Left renal cortex interstitium (tissue), 4 donors: ENCODE measurements at regions not wholly inside any gene's neighbourhood (a gene's known extent, or its start where the extent isn't known, plus 50 kb on each side); places are given as distances from the start of the nearest gene placed in this dataset.

Experiments
- DNase-seq, 4 donors: peaks; one replicate each; pipeline ENCODE4 v3.0.0-alpha.2; 2013; ENCODE audit warnings: low read depth in 4 of 4, low spot score in 2 of 4, missing footprints in 1 of 4

DNA sequence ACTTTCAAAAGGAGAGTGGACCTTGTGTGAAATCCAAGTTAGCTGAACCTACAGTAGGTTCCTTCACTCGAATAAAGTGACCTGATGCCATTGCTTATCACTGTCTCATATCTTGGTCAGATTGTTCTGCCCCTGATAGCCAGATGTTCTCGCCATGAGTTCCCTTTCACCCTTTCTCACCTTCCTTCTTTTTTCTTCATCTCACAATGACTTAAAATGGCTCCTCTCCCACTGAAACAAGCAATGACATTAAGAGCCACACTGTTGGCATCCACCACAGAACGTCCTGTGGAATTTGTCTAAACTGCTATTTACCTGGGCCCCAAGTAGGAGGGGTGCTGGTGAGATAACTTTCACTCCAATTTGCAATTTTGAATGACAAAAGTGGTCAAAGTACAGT is 227.6 kb upstream of the PPP1R2C start:
- DNase-seq: no peak

DNA sequence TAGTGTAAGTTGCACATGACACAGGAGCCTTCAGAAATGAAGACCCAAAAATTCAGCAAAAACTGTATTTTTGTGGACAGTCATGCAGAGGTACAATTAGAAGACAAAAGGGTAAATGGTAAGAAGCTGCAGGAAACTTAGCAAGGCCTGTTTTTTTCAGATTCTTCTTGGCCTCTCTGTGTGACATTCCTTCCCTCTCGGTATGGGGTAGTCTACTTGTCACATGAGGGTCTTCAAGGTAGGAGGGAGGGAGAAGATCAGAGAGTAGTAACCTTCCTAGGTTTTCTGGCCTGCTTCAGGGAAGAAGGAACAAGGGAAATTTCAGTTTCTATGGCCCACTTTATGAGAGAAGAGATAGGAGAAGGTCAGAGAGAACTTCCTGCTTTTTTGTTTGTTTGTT is 230.4 kb upstream of the PPP1R2C start:
- no peak for DNase-seq

DNA sequence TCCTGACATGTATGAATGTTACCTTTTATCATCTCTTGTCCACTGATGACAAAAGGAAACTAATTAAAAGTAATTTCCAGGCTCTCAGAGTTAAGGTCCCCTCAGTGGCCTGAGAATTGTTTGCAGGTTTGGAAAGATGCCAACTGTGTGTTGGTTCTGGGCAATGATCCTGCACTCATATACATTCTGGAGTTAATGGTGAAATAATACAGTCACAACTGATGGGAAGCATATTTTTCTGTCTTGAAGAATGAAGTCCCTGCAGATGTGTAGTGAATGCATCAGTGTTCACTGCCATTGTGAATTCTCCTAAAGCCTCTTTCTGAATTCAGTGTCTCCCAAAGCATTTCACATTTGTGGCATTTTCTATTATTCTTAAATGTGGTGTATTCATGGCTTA is 238.1 kb upstream of the PPP1R2C start:
- DNase-seq: no peak

DNA sequence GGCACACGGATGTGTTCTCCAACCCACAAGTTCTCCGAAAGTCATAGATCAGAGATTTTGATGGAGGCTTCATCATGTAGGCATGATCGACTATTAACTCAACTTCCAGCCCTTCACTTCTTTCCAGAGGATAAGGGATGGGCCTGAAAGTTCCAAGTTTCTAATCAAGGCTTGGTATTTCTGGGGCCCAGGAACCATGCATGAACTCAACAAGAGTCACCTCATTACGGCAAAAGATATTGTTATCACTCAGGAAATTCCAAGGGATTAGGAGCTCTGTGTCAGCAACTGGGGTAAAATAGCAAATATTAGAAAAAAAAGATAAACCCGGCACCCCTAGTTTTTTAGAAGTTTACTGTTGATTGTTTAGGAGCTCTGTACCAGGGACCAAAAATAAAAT is 240.1 kb upstream of the PPP1R2C start:
- DNase-seq: no peak

DNA sequence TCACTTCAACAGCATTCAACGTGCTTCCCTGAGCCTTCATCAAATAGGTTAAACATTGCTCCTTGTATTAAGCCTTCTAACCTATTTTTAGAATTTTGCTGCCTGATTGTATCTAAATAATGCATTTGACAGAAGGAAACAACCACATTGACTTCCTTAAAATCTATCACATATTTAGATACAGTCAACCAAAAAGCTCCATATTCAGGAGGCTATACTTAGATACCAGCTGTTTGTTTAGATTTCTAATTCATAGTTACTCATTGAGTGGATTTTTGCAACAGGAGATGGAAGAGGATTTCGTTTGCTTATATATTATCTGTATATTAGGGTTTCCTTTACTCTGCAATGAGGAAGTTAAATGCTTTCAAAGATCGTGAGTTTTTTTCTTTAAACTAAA is 241.1 kb upstream of the PPP1R2C start:
- no peak for DNase-seq

DNA sequence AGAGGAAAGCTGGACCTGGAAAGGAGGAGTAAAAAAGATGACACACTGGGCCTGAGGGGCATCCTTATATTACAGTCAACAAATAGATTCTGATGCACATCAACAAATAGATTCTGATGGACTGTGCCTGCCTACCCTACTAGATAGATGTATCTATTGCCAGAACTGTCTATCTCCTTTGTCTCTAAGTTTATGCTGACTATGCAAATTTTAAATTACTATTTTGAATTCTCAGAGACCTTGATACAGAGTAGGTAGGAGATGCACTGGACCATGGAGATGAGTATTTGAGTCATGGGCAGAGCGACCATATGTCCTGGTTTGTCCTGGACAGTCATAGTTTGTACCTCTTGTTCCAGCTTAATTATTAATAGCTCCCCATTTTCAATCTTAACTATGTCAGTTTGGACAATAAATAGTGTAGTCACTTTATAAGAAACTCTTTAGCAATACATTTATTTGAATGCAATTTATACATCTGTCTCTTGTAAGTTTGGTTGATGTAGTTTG is 247.9 kb upstream of the PPP1R2C start:
- no peak for DNase-seq

DNA sequence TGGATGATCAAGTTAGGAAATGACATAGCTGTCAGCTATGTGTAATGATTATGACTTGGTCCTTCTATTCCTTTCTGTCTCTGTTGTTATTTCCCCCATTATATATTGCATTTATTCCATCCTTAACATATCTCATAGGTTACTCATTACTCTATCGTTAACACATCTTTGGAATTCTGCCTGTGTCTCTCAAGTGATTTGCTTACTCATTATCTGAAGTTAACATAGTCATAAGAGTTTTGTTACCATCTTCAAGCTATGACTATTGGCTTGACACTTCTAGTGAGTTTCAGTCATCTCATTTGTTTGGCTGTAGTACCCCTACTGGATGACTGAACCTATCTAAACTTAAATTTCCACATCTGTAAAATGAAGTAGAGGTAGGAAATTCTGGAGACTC is 286.1 kb upstream of the PPP1R2C start:
- DNase-seq: no peak

DNA sequence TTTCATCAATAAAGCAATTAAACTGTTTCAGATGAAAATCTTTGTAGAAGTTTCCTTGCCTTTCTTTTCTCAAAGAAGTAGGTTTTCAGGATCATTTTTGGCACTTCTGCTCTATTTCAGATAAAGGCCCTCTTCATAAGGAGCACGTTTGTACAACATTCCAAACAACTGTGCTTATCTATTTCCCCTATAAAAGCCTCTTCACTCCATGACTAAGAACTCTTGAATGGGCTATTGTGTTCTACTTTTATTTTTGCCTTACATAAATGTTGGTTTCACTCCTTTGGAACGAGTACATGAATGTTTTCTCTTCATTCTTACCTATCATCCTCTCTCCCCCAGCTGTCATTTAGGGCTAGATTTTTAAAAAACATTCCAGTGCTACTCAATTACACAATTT is 288.0 kb upstream of the PPP1R2C start:
- no peak for DNase-seq

DNA sequence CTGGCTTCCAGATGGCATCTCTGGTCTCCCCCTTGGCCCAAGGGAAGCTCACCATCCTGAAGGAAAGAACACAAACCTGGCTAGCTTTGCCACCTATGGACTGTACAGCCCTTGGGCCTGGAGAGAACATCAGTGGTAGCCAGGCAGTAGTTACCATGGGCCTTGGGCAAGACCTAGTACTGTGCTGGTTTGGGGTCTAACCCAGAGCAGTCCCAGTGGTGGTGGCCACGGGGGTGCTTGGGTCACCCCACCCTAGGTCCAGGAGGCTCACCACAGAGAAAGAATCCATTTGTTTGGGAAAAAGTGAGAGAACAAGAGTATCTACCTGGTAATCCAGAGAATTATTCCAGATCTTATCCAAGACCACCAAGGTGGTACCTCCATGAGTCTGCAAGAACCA is 290.7 kb upstream of the PPP1R2C start:
- DNase-seq: no peak

DNA sequence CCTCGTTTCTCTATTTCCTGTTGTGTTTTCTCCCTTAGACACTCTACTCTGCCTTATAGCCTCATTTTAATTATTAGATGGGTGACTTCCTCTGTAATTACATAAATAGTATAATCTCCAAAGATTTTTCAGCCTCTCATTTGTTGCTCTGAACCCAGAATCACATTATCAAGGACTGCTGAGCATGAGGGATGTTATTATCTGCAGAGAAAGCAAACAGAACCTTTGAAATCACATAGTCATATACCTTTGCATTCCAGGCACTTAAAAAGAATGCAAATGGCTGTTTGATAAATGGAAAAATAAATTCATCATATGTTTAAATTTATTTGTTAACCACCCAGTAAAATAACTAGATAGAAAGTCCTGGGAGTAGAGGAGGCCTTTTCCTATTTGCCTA is 305.1 kb upstream of the PPP1R2C start:
- no peak for DNase-seq

DNA sequence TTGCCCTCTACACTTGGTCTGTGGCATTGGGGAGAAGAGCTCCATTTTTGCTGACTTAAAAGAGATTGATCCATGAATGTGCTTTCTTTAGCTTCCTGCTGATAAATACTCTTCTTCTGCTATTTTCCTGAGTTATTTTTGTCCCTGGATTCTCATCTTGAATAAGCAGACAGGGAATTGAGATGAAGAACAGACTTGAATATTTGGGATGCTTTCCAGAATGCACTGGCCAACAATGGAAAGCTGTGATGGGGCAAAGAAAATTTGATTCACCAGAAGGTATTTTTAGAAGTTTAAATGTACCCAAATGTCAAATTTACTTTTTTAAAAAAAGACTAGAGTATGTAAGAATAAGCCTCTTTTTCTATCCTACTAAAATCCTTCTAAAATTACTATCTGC is 309.9 kb upstream of the PPP1R2C start:
- no peak for DNase-seq

DNA sequence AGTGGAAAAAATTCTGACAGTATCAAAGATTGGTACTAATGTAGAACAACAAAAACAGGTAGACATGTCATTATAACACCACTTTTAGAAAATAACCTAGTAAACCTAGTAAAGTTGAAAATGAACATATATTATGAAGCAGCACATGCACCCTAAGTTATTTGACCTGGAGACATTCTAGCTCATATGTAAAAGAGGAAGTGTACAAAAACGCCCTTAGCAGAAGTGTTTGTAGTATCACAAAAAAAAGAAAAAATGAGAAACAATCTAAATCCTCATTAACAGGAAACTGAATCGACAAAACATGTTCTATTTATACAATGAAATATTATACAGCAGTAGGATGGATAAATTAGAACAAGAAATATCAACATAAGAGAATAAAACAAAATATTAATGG is 318.9 kb upstream of the PPP1R2C start:
- no peak for DNase-seq

DNA sequence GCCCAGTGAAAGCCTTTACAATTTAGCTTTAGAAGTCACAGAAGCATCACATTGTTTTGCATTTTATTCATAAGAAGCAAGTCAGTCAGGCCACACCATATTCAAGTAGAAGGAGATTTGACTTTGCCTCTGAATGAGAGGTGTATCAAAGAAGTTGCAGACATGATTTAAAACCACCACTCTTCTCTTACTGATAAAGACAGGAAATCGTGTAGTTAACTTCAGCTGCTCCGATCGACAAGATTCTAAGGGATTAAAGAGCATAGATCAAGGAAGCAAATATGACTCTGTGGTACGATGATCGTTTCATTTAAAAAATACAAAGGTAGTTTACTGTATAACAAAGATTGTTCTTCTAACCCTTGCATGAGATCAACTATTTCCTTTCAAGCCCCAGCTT is 328.0 kb upstream of the PPP1R2C start:
- DNase-seq: no peak

DNA sequence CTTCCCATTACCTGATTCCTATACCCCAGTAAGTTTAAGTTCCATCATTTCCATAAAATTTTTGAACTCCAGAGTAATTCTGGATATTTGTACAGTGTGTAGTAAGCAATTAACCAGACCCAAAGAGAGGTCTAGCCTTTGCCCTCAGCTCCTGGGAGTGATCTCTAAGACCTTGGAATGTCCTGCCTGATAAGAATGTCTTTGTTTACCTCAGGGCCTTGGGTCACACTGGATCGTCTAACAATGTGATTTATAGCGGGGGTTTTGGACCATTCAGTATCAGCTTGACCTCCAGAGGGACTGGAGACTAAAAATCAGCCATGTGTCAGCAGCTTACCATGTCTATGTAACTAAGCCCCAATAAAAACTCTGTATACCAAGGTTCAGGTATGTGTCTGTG is 330.9 kb upstream of the PPP1R2C start:
- DNase-seq: no peak

DNA sequence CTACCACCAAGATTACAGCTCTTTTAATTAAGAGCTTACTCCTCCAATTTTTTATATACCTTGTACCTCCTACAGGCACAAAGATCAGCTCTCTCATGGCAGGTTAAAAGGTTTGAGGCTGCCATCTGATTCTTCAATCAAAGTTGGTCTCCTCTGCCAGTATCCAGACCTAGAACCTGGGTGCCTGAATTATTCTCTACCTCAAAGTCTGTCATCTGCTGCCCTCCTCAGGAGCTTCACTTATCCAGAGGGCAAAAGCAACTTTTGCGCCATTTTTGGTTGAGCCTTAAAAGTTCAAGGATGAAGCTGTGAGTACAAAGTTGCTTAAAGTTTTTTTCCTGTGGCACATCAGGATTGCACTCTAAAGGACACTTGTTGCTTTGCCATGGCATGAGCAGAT is 343.7 kb upstream of the PPP1R2C start:
- DNase-seq: no peak

DNA sequence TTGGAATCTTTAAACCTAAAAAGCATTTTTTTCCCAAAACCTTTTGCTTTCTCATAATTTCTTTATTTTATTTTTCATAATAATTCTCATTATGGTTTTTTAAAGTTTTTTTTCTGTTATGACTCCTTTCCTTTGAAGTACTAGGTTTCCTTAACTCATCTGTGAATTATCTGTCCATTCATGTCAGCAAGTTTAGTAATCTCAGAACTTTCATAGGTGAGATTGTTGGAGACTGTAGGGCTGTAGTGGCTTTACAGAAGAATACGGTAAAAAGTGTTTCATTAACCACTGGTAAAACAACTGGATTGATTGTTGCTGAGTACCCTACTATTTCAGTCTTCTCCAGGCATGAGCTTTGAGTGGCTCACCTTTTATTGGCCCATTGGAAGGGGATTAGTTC is 361.7 kb upstream of the PPP1R2C start:
- DNase-seq: no peak

DNA sequence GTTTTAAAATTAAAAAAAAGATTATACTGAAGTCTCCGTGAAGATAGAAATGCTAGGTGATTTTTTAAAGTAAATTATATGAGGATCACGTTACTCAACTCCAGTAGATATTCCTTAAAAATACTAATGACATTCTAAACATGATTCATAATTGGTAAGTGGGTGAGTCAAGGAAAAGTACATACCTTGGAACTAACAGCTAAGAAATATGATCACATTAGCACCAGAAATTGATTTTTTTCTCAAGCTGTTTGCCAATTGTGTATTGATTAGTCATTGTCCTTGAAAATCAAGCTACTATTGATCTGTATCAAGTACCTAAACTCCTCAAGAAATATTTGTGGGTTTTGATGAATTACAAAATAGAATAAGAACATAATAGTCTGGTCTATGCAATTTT is 362.6 kb upstream of the PPP1R2C start:
- DNase-seq: no peak

DNA sequence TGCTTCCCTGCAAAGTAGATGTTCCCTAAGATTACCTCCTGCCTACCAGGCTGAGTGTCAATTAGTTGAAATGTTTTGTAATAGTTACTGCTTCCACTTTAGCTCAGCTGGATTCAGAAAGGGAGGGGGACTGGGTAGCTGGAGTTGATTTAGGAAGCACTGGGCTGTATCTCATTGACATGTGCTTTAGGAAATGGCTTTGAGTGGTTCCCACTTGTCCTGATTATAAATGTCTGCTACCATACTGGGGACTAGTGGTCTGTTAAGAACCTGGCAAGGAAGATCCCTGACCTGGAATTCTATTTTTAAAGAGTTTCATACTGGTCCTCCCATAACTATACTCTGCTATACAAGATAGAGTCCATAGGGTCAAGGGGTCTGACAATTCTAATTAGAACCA is 363.9 kb upstream of the PPP1R2C start:
- no peak for DNase-seq

DNA sequence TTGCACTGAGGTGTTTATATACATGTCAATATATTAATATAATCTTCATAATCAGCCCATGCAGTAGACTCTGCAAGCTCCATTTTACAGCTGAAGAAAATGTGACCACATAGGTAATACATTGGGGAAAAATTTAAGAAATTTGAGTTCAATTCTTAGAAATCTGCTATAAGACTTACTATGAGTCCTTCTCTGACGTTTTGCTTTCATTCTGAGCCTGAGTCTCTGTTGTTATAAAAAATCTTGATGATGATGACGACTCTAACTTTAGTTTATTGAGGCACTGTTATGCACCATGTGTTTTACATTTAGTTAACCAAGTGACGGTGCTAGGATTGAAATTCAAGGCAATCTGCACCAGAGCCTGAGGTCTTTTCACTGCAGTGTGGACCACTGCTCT is 370.3 kb upstream of the PPP1R2C start:
- DNase-seq: no peak

DNA sequence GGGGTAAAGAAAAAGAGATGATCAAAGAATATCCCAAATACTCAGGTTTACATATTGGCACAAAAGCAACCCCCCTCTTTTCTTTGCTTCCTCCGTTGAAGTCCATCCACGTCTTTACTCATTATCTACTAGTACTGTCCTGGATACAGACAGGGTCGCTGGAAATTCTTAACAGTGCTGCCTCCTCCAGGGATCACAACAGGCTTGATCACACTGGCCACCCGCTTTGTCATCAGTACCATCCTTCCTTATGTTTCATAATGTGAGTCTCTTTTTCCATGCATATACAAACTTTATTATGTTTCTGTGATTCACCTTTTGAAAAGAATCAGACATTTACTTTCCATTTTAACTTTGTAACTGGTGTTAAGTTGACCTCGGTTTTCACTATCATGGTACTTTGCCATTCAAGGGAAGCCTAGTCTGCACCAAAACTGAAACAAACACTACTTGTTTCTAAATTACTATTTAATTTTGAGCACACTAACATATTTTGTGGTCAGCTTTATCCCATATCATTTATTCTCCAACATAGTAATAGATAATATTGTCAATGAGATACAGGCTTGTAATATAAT is 387.5 kb upstream of the PPP1R2C start:
- no peak for DNase-seq

DNA sequence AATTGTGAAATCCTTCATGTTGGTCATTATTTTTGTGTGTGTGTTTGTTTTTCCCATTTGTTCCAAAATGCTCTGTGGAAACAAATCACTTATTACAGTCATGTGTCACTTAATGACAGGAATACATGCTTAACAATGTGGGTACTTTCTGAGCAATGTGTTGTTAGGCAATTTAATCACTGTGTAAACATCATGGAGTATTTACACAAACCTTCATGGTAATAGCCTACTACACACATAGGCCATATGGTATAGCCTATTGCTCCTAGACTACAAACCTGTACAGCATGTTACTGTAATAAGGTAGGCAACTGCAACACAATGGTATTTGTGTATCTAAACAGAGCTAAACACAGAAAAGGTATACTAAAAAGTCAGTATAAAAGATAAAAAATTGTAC is 388.9 kb upstream of the PPP1R2C start:
- no peak for DNase-seq

DNA sequence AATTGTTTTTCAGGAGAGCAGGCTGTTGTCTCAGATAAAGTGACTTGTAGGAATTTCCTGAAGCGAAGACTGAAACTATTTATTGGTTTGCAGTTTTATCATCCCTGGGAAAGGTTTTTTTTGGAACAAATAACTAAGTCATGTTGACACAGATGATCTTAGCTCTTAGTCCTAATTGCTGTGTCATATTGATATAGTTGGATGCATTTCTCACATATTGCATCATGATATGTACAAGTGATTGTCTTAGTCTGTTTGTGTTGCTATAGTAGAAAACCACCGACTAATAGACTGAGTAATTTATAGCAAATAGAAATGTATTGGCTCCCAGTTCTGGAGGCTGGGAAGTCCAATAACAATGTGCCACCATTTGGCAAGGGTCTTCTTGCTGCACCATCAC is 397.5 kb upstream of the PPP1R2C start:
- DNase-seq: no peak

DNA sequence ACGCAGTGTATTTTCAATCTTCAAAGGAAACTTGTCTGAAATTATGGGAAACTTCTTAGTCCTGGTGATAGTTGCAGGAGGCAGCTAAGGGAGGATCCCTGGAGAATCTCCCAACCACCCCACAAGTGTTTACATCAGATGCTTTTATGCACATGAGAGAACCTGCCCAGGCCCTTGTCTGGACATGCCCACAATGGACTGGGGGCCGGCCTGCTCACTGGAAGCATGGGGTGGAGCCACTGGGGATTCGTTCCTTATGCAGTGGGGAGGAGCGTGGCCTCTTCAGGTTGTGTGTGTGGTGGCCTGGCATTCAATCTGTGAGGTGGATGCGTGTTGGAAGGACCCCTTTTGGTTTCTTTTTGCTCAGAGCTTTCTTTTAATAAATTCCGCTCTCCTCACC is 398.7 kb upstream of the PPP1R2C start:
- DNase-seq: no peak
